ENCODE measurements at regions not wholly inside any gene's neighbourhood (a gene's known extent, or its start where the extent isn't known, plus 50 kb on each side); places are given as distances from the start of the nearest gene placed in this dataset.
"Not testable (repeated sequence)": the region's sequence is repeated elsewhere in the genome, so short reads cannot be mapped to it uniquely, and the experiment has no call there.

DNA sequence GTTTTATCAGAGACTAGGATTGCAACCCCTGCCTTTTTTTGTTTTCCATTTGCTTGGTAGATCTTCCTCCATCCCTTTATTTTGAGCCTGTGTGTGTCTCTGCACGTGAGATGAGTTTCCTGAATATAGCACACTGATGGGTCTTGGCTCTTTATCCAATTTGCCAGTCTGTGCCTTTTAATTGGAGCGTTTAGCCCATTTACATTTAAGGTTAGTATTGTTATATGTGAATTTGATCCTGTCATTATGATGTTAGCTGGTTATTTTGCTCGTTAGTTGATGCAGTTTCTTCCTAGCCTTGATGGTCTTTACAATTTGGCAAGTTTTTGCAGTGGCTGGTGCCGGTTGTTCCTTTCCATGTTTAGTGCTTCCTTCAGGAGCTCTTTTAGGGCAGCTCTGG is 138.8 kb downstream of the LPIN1 start:
- TF ChIP-seq, protein P1, sequence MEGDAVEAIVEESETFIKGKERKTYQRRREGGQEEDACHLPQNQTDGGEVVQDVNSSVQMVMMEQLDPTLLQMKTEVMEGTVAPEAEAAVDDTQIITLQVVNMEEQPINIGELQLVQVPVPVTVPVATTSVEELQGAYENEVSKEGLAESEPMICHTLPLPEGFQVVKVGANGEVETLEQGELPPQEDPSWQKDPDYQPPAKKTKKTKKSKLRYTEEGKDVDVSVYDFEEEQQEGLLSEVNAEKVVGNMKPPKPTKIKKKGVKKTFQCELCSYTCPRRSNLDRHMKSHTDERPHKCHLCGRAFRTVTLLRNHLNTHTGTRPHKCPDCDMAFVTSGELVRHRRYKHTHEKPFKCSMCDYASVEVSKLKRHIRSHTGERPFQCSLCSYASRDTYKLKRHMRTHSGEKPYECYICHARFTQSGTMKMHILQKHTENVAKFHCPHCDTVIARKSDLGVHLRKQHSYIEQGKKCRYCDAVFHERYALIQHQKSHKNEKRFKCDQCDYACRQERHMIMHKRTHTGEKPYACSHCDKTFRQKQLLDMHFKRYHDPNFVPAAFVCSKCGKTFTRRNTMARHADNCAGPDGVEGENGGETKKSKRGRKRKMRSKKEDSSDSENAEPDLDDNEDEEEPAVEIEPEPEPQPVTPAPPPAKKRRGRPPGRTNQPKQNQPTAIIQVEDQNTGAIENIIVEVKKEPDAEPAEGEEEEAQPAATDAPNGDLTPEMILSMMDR (conservative IDR thresholded peaks at IDR 0.05; ENCODE audit: low read length): not testable (repeated sequence)
- TF ChIP-seq EZH2phosphoT487 (IDR thresholded peaks at IDR 0.05; ENCODE audit: borderline replicate concordance, low read depth, low read length): not testable (repeated sequence)
